Ishikawa (cell line): ENCODE measurements at regions not wholly inside any gene's neighbourhood (a gene's known extent, or its start where the extent isn't known, plus 50 kb on each side); places are given as distances from the start of the nearest gene placed in this dataset.

Experiments
- CEBPB ChIP-seq: IDR thresholded peaks from 2 replicates; pipeline ENCODE4 v1.6.1; 2012
- CREB1 ChIP-seq: IDR thresholded peaks from 2 replicates; pipeline ENCODE4 v1.6.1; 2012; ENCODE audit warnings: low read depth
- EGR1 ChIP-seq: IDR thresholded peaks from 2 replicates; pipeline ENCODE4 v1.6.1; 2012
- EP300 ChIP-seq: IDR thresholded peaks from 2 replicates; pipeline ENCODE4 v1.6.1; 2012; ENCODE audit warnings: borderline replicate concordance
- FOXM1 ChIP-seq: IDR thresholded peaks from 2 replicates; pipeline ENCODE4 v1.6.1; 2012; ENCODE audit warnings: low read depth, borderline replicate concordance
- NFIC ChIP-seq: IDR thresholded peaks from 2 replicates; pipeline ENCODE4 v1.6.1; 2012
- RAD21 ChIP-seq: IDR thresholded peaks from 2 replicates; pipeline ENCODE4 v1.6.1; 2012; ENCODE audit warnings: low read depth
- TAF1 ChIP-seq: IDR thresholded peaks from 2 replicates; pipeline ENCODE4 v1.6.1; 2012; ENCODE audit warnings: low read depth, mild to moderate bottlenecking
- TCF12 ChIP-seq: IDR thresholded peaks from 2 replicates; pipeline ENCODE4 v1.6.1; 2012; ENCODE audit warnings: low read depth
- TEAD4 ChIP-seq: IDR thresholded peaks from 2 replicates; pipeline ENCODE4 v1.6.1; 2012
- YY1 ChIP-seq: IDR thresholded peaks from 2 replicates; pipeline ENCODE4 v1.6.1; 2012; ENCODE audit warnings: low read depth
- ZBTB7A ChIP-seq: IDR thresholded peaks from 2 replicates; pipeline ENCODE4 v1.6.1; 2012; ENCODE audit warnings: low read depth
- TF ChIP-seq, protein P1 (sequence below): IDR thresholded peaks from 2 replicates; pipeline ENCODE4 v1.6.1; 2012; ENCODE audit warnings: low read depth, mild to moderate bottlenecking
- TF ChIP-seq, protein P2 (sequence below): IDR thresholded peaks from 2 replicates; pipeline ENCODE4 v1.6.1; 2012
- TF ChIP-seq, protein P3 (sequence below): IDR thresholded peaks from 2 replicates; pipeline ENCODE4 v1.6.1; 2012

DNA sequence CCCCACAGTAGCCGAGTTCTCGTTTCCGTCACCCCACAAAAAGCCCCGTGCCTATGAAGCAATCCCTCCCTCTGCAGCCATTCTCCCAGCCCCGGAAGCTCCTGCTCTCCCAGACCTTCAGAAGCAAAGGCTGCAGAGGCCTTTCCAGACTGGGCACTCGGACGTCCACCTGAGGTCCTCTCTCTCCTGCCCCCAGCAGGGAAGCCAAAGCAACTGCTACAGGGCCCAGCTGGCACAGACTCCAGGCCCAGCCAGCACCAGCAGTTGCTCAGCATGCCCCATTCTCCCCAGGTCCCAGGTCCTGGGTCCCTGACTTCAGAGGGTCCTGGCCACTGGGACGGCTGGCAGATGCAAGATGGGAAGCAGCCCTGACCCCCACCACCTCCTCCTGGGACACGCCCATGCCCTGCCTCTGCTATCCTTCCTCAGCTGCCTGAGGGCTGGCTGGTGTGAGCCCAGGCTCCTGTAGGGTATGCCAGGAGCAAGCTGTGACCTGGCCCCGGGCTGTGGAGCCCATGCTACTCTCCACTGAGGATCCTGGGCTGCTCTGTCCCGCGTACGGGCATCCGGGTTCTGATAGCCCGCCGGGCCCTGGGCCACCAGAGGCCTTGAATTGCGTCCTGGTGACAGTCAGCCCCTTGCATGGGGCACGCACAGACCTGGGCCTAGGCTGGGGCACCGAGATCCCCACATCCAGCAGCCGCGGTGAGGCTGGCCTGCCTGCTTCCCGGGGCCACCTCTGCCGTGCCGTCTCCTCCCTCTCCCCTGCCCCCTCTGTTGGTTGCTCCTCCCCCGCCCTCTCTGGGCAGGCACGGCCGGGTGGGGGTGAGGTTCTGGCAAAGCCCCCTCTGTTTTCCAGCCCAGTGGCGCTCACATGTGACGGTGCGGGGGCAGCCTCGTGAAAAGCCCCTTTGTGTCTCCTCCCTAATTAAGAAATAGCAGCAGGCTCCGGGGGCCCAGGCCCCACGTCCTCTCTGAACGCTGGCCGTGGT is 1310.3 kb downstream of the BRD1 start:
- TF ChIP-seq FOXM1: no peak
- TF ChIP-seq, protein P1, sequence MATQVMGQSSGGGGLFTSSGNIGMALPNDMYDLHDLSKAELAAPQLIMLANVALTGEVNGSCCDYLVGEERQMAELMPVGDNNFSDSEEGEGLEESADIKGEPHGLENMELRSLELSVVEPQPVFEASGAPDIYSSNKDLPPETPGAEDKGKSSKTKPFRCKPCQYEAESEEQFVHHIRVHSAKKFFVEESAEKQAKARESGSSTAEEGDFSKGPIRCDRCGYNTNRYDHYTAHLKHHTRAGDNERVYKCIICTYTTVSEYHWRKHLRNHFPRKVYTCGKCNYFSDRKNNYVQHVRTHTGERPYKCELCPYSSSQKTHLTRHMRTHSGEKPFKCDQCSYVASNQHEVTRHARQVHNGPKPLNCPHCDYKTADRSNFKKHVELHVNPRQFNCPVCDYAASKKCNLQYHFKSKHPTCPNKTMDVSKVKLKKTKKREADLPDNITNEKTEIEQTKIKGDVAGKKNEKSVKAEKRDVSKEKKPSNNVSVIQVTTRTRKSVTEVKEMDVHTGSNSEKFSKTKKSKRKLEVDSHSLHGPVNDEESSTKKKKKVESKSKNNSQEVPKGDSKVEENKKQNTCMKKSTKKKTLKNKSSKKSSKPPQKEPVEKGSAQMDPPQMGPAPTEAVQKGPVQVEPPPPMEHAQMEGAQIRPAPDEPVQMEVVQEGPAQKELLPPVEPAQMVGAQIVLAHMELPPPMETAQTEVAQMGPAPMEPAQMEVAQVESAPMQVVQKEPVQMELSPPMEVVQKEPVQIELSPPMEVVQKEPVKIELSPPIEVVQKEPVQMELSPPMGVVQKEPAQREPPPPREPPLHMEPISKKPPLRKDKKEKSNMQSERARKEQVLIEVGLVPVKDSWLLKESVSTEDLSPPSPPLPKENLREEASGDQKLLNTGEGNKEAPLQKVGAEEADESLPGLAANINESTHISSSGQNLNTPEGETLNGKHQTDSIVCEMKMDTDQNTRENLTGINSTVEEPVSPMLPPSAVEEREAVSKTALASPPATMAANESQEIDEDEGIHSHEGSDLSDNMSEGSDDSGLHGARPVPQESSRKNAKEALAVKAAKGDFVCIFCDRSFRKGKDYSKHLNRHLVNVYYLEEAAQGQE: no peak
- no peak for TF ChIP-seq CEBPB
- TF ChIP-seq, protein P2, sequence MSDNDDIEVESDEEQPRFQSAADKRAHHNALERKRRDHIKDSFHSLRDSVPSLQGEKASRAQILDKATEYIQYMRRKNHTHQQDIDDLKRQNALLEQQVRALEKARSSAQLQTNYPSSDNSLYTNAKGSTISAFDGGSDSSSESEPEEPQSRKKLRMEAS: no peak
- no peak for TF ChIP-seq TEAD4
- no peak for TF ChIP-seq EGR1
- no peak for TF ChIP-seq ZBTB7A
- no peak for TF ChIP-seq RAD21
- no peak for TF ChIP-seq TAF1
- TF ChIP-seq YY1: no peak
- no peak for TF ChIP-seq CREB1
- no peak for TF ChIP-seq TCF12
- TF ChIP-seq EP300: no peak
- TF ChIP-seq, protein P3, sequence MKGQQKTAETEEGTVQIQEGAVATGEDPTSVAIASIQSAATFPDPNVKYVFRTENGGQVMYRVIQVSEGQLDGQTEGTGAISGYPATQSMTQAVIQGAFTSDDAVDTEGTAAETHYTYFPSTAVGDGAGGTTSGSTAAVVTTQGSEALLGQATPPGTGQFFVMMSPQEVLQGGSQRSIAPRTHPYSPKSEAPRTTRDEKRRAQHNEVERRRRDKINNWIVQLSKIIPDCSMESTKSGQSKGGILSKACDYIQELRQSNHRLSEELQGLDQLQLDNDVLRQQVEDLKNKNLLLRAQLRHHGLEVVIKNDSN: no peak

DNA sequence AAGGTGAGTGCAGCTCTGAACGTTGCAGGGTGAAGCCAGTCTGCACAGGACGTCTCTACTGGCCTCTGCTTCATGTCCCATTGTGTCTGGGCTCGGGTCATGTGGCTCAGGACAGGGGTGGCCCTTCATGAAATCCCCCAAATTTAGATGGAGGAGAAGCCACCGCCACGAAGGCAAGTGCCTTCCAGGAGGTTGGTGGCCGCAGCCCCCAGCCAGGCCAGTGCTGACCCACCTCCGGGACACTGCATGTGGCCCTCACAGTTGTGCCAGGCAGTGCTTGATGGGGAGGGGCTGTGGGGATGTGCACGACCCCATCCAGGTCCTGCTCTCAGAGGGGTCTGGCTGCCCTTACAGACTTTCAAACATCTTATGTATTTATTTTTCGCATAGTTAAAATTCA is 1311.1 kb downstream of the BRD1 start:
- TF ChIP-seq EGR1 (no peak), TAF1 (no peak), TCF12 (no peak)

DNA sequence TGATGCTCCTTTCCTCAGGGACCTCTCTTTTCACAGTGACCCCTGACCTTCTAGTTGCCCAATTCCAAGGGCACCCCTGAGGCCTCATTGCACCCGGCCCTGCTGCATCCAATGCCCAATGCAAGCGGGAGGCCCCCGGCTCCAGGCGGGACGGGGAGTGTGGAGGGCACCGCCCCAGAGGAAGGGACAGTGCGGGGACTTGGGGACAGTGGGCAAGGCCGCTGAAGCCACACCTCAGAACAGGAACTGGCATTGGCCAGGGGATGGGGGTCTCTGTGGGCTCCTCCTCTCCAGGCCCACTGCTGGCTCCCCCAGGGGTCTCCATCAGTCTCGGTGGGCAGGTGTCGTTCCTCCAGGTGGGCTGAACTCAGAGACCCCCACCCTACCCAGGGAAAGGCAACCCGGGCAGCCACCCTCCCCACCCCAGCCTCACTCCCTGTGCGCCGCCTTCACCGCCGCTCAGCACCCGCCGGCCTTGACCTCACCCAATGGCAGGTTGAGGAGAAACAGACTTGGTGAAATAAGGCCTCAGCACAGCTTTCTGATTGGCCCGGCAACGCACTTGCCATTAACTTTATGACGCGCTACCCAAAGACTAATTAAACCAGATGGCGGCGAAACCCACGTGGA is 1312.0 kb downstream of the BRD1 start:
- no peak for TF ChIP-seq YY1
- no peak for TF ChIP-seq TAF1
- TF ChIP-seq, protein P1: no peak
- no peak for TF ChIP-seq FOXM1
- TF ChIP-seq TCF12: no peak
- no peak for TF ChIP-seq TEAD4
- TF ChIP-seq RAD21: no peak
- TF ChIP-seq, protein P2: no peak
- no peak for TF ChIP-seq EP300
- no peak for TF ChIP-seq CREB1
- TF ChIP-seq NFIC: no peak
- no peak for TF ChIP-seq CEBPB
- no peak for TF ChIP-seq ZBTB7A
- TF ChIP-seq, protein P3: no peak
- TF ChIP-seq EGR1: no peak

DNA sequence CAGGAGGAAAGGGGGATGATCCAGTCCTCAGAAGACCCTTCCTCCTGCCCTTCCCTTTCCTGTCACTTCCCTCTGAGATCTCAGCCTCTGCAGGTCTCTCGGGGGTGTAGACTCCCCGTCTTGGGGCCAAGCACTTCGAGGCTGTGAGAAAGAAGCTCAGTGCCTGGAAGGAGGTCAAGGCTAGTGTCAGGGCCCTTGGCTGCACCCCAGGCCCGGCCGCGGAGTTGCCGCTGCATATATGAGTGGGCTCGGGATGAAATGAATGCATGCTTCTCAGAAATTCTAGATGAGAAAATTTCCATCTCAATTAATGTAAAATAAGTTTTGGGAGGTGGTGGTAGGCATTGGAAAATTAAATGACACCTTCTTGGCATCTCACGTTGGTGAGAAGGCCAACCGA is 1313.7 kb downstream of the BRD1 start:
- TF ChIP-seq TEAD4: no peak
- TF ChIP-seq NFIC: no peak
- no peak for TF ChIP-seq TAF1
- TF ChIP-seq, protein P3: no peak
- TF ChIP-seq, protein P2: no peak
- TF ChIP-seq, protein P1: no peak
- TF ChIP-seq YY1: no peak
- no peak for TF ChIP-seq FOXM1
- TF ChIP-seq EGR1: no peak
- TF ChIP-seq CREB1: no peak
